Prostate gland (tissue), 2 donors: ENCODE measurements at regions not wholly inside any gene's neighbourhood (a gene's known extent, or its start where the extent isn't known, plus 50 kb on each side); places are given as distances from the start of the nearest gene placed in this dataset.

Experiments used
- POLR2A ChIP-seq: fragments of 450-650 bp; IDR thresholded peaks from one replicate; pipeline ENCODE4 v1.6.1; 2016; ENCODE audit warnings: antibody characterized with exemption, mild to moderate bottlenecking
- POLR2AphosphoS5 ChIP-seq: sonication (generic); formaldehyde crosslinking; IDR thresholded peaks from one replicate; pipeline ENCODE4 v1.6.1; 2017; ENCODE audit warnings: antibody characterized with exemption
- TF ChIP-seq, protein P1 (sequence below), 4 experiments: fragments of 200-600 bp in 2 of 4; fragments of 450-650 bp in 2 of 4; sonication (generic) in 2 of 4; IDR thresholded peaks; 1 replicate in 3 of 4; 2 replicates in 1 of 4; pipeline ENCODE4 v1.5.1; 2016 to 2019; ENCODE audit warnings: antibody characterized with exemption in 4 of 4, mild to moderate bottlenecking in 2 of 4, moderate library complexity in 2 of 4

DNA sequence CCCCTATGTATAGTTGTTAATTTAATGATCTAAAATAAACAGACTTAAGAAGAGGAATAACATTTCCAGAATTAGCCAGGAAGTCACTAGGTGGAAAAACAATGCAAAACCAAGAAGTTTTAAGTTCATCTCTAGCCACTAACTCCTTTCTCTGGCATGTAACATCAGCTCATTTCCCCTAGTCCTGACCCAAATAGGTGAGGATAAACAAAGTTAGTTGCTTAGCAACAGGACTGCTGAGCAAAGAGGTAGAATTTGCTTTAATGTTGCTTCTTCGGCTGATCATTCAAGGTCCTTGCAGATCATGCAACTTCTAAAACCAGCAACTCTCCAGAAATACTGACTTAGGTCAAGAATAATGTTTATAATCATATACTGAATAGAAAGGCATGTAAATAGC is 675.8 kb downstream of the CETN3 start:
- TF ChIP-seq POLR2A (no peak), POLR2AphosphoS5 (no peak)
- TF ChIP-seq, protein P1, sequence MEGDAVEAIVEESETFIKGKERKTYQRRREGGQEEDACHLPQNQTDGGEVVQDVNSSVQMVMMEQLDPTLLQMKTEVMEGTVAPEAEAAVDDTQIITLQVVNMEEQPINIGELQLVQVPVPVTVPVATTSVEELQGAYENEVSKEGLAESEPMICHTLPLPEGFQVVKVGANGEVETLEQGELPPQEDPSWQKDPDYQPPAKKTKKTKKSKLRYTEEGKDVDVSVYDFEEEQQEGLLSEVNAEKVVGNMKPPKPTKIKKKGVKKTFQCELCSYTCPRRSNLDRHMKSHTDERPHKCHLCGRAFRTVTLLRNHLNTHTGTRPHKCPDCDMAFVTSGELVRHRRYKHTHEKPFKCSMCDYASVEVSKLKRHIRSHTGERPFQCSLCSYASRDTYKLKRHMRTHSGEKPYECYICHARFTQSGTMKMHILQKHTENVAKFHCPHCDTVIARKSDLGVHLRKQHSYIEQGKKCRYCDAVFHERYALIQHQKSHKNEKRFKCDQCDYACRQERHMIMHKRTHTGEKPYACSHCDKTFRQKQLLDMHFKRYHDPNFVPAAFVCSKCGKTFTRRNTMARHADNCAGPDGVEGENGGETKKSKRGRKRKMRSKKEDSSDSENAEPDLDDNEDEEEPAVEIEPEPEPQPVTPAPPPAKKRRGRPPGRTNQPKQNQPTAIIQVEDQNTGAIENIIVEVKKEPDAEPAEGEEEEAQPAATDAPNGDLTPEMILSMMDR (IDR thresholded peaks at IDR 0.05), result no peak
